Retinal pigment epithelial cell (primary cell): ENCODE measurements at regions not wholly inside any gene's neighbourhood (a gene's known extent, or its start where the extent isn't known, plus 50 kb on each side); places are given as distances from the start of the nearest gene placed in this dataset.
"Not testable (repeated sequence)": the region's sequence is repeated elsewhere in the genome, so short reads cannot be mapped to it uniquely, and the experiment has no call there.

ENCODE experiments used
- DNase-seq: peaks from one replicate; pipeline ENCODE4 v3.0.0-alpha.2; 2010; ENCODE audit warnings: low read depth
- H3K4me3 ChIP-seq: 2 replicates; pipeline ENCODE4 v1.5.1; 2011; ENCODE audit warnings: mild to moderate bottlenecking, low read length, control low read depth, moderate library complexity
- TF ChIP-seq, protein P1 (sequence below): conservative IDR thresholded peaks from 2 replicates; pipeline ENCODE4 v1.5.1; 2011; ENCODE audit warnings: low read depth, low read length, control low read depth, inconsistent platforms

DNA sequence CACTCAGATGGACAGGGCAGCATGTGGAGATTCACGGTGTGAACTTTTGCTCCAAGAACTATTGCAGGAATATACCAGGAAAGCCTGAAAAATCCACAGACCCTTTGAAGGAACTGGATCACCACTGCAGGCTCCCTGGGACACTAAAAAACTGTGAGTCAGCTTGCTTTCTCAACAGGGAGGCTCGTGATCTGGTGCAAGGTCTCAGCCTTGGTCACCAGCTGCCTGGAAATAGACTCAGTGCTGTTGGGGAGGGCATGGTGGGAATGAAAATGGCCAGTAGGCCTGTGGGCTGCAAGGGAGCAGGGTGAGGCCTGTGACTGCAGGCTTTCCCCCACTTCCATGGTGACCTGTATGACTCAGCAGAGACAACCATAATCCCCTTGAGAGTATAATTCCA, 426.4 kb upstream of the RPS6KA3 start:
- TF ChIP-seq, protein P1, sequence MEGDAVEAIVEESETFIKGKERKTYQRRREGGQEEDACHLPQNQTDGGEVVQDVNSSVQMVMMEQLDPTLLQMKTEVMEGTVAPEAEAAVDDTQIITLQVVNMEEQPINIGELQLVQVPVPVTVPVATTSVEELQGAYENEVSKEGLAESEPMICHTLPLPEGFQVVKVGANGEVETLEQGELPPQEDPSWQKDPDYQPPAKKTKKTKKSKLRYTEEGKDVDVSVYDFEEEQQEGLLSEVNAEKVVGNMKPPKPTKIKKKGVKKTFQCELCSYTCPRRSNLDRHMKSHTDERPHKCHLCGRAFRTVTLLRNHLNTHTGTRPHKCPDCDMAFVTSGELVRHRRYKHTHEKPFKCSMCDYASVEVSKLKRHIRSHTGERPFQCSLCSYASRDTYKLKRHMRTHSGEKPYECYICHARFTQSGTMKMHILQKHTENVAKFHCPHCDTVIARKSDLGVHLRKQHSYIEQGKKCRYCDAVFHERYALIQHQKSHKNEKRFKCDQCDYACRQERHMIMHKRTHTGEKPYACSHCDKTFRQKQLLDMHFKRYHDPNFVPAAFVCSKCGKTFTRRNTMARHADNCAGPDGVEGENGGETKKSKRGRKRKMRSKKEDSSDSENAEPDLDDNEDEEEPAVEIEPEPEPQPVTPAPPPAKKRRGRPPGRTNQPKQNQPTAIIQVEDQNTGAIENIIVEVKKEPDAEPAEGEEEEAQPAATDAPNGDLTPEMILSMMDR = no peak
- H3K4me3 ChIP-seq = no peak overlapping the region
- no peak for DNase-seq

DNA sequence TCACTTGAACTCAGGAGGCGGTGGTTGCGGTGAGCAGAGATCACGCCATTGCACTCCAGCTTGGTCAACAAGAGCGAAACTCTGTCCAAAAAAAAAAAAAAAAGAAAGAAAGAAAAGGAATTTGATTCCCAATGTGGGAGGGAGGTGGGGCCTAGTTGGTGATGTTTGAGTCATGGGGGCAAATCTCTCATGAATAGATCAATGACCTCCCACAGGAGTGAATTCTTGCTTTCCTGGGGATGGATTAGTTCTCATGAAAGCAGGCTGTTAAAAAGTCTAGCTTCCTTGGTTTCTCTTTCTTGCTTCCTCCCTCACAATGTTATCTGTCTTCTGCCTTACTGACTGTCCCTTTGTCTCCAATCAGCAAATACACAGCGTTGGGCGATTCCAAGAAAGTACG, 419.5 kb upstream of the RPS6KA3 start:
- DNase-seq = no peak
- TF ChIP-seq, protein P1 = no peak
- H3K4me3 ChIP-seq = no peak overlapping the region

DNA sequence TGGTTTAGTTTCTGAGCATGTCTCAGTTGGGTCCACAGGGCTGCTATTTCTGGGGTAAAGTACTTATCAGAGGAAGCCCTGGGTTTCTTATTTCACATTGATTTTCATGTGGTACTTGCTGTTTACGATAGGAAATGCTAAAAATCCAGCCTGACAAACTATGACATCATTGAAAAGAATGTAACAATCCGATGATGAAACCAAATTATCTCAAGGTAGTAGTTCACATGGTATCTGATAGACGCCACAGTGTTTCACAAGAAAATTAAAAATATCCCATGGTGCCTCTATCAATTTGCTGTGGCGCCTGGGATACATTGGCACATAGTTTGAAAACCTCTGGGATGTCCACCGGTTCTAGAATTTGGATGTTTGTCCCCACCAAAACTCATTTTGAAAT, 418.9 kb upstream of the RPS6KA3 start:
- TF ChIP-seq, protein P1 = no peak
- no peak overlapping the region for H3K4me3 ChIP-seq
- DNase-seq = no peak

DNA sequence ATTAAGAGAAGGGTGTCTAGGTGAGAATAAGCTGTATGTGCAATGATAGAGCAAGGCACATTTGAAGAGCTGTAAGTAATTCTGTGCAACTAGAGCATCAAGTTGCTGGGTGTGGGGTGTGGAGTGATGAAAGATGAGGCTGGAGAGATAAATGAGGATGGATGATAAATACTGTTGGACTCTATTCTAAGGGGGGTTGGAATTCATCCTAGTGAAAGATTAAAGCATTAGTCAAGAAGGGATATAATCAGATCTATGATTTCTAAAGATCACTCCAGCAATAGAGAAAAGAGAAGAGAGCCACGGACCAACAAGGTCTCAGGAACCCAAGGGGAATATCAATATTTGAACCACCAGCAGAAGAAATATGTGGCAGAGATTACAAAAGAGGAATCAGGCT, 415.0 kb upstream of the RPS6KA3 start:
- no peak for DNase-seq
- H3K4me3 ChIP-seq = no peak overlapping the region
- TF ChIP-seq, protein P1 = no peak

DNA sequence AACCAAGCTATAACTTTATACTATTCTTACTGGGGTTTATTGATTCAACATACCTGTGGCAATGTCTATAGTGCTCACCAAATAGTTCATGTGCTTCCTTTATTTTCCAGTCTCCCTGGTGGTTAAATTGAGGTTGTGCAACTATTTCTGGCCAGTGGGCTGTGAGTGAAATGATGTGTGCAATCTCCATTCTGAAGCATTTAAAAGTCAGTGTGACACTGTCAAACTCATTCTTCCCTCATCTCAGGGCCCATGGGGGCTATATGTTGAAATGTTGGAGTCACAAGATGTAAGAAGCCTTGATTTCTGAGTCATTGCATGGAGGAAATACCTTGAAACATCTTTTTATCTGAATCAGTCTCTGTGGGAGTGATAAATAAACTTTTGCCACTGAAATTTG, 414.3 kb upstream of the RPS6KA3 start:
- no peak overlapping the region for H3K4me3 ChIP-seq
- no peak for DNase-seq
- TF ChIP-seq, protein P1 = peak; percentile 13

DNA sequence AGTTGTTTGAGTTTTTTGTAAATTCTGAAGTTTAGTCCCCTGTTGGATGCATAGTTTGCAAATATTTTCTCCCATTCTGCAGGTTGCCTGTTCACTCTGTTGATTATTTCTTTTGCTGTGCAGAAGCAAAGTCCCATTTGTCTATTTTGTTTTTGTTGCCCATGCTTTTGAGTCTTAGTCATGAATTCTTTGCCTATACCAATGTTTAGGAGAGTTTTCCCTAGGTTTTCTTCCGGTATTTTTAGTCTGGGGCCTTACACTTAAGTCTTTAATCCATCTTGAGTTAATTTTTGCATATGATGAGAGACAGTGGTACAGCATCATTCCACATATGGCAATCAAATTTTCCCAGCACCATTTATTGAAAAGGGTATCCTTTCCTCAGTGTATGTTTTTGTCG, 405.8 kb upstream of the RPS6KA3 start:
- H3K4me3 ChIP-seq = no peak overlapping the region
- DNase-seq = no peak
- TF ChIP-seq, protein P1 = no peak

DNA sequence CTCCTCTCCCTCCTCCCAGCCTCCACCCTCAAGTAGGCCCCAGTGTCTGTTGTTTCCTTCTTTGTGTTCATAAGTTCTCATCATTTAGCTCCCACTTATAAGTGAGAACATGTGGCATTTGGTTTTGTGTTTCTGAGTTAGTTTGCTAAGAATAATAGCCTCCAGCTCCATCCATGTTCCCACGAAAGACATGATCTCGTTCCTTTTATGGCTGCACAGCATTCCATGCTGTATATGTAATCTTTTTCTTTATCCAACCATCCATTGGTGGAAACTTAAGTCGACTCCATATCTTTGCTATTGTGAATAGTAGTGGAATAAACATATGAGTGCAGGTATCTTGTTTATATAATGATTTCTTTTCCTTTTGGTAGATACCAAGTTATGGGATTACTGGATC, 405.0 kb upstream of the RPS6KA3 start:
- not testable (repeated sequence) for DNase-seq, H3K4me3 ChIP-seq

DNA sequence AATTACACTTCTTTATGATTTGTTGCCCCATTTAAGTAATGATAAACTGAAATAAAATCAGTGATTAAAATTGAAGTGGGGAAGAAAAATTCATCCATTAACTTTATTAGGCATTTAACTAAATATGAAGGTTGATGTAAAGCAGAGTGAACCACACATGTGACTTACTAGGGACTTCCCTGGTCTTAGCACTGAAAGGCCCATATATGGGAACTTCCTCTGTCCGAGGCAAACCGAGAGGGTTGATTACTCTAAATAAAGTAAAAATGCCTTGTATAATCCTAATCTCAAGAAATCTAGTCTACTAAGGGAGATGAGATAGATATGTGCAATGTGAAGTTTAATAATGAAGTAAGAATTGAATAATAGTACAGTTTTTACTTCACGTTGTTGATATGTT, 403.9 kb upstream of the RPS6KA3 start:
- no peak for DNase-seq
- TF ChIP-seq, protein P1 = no peak
- no peak overlapping the region for H3K4me3 ChIP-seq
